ENCODE measurements at regions not wholly inside any gene's neighbourhood (a gene's known extent, or its start where the extent isn't known, plus 50 kb on each side); places are given as distances from the start of the nearest gene placed in this dataset.

GRCh38 chr14:99323603-99324185, 51.7 kb upstream of the BCL11B start:
- no peak for DNase-seq (ENCODE audit: low read depth)
- TF ChIP-seq CTCF (conservative IDR thresholded peaks at IDR 0.05; ENCODE audit: low read depth, low read length), result no peak
- no peak overlapping the region for H3K4me3 ChIP-seq (ENCODE audit: low read length)

- no peak for TF ChIP-seq CTCF (conservative IDR thresholded peaks at IDR 0.05; ENCODE audit: low read depth, low read length)
- no peak for DNase-seq (ENCODE audit: low read depth)
- H3K4me3 ChIP-seq (ENCODE audit: low read length), result no peak overlapping the region
Observed at GRCh38 chr14:99322731-99323599, 51.0 kb upstream of the BCL11B start.

GRCh38 chr14:99321955-99322730, 50.1 kb upstream of the BCL11B start:
- no peak for TF ChIP-seq CTCF (conservative IDR thresholded peaks at IDR 0.05; ENCODE audit: low read depth, low read length)
- H3K4me3 ChIP-seq (ENCODE audit: low read length), result no peak overlapping the region
- no peak for DNase-seq (ENCODE audit: low read depth)

Measured in retinal pigment epithelial cell (primary cell).